Eye (tissue), 1 donor: ENCODE measurements at regions not wholly inside any gene's neighbourhood (a gene's known extent, or its start where the extent isn't known, plus 50 kb on each side); places are given as distances from the start of the nearest gene placed in this dataset.
"Not testable (repeated sequence)": the region's sequence is repeated elsewhere in the genome, so short reads cannot be mapped to it uniquely, and the experiment has no call there.

ENCODE experiments used
- DNase-seq: peaks from one replicate; pipeline ENCODE4 v3.0.0-alpha.2; 2015

- no peak for DNase-seq
Observed at GRCh38 chr6:793261-793660, 100.3 kb upstream of the EXOC2 start.

GRCh38 chr6:792662-793061, 99.7 kb upstream of the EXOC2 start:
- peak; percentile 54 for DNase-seq

GRCh38 chr6:788058-788457, 95.1 kb upstream of the EXOC2 start:
- DNase-seq, result no peak

GRCh38 chr6:786946-787763, 94.2 kb upstream of the EXOC2 start:
- no peak for DNase-seq

- DNase-seq, result no peak
Observed at GRCh38 chr6:783966-784735, 91.2 kb upstream of the EXOC2 start.

GRCh38 chr6:782141-782540, 89.2 kb upstream of the EXOC2 start:
- DNase-seq, result no peak

- DNase-seq, result no peak
Observed at GRCh38 chr6:781350-781961, 88.5 kb upstream of the EXOC2 start.

GRCh38 chr6:780706-781105, 87.8 kb upstream of the EXOC2 start:
- no peak for DNase-seq

- no peak for DNase-seq
Observed at GRCh38 chr6:776951-777350, 84.0 kb upstream of the EXOC2 start.

GRCh38 chr6:776528-776931, 83.6 kb upstream of the EXOC2 start:
- DNase-seq, result no peak

- no peak for DNase-seq
Observed at GRCh38 chr6:775863-776262, 82.9 kb upstream of the EXOC2 start.

GRCh38 chr6:771683-772082, 78.7 kb upstream of the EXOC2 start:
- not testable (repeated sequence) for DNase-seq

- no peak for DNase-seq
Observed at GRCh38 chr6:767755-768512, 75.0 kb upstream of the EXOC2 start.

- no peak for DNase-seq
Observed at GRCh38 chr6:766625-767024, 73.7 kb upstream of the EXOC2 start.

GRCh38 chr6:761997-762396, 69.1 kb upstream of the EXOC2 start:
- no peak for DNase-seq

- no peak for DNase-seq
Observed at GRCh38 chr6:760982-761955, 68.3 kb upstream of the EXOC2 start.

GRCh38 chr6:759729-760128, 66.8 kb upstream of the EXOC2 start:
- DNase-seq, result no peak

GRCh38 chr6:756224-756623, 63.3 kb upstream of the EXOC2 start:
- no peak for DNase-seq

- DNase-seq, result no peak
Observed at GRCh38 chr6:754202-754601, 61.3 kb upstream of the EXOC2 start.

- DNase-seq, result no peak
Observed at GRCh38 chr6:753486-753885, 60.5 kb upstream of the EXOC2 start.

GRCh38 chr6:752438-752837, 59.5 kb upstream of the EXOC2 start:
- DNase-seq, result no peak

GRCh38 chr6:751765-752164, 58.8 kb upstream of the EXOC2 start:
- DNase-seq, result no peak
